Bone marrow (tissue), 2 donors: ENCODE measurements at regions not wholly inside any gene's neighbourhood (a gene's known extent, or its start where the extent isn't known, plus 50 kb on each side); places are given as distances from the start of the nearest gene placed in this dataset.

Experiments
- DNase-seq, 2 donors: peaks; one replicate each; lab custom pipeline; 2025; lab: John Stamatoyannopoulos, UW

DNA sequence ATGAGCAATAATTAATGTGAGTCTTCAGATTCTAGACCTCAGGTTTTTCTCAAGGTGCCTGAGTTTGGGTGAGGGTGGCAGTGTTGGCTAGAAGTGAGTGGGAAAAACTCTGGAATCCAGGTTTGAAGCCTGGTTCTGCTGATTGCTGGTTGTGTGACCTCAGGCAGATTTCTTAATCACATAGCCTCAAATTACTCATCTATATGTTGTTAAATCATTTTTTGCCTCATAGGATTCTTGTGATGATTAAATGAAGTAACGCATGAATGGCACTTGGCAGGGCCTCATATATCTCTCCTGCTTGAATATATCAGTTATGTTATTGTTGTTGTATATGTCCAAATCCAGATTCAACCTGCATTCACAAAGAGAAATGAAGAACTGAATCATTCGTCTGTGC lies 60.5 kb downstream of the NR2F2 start:
- no peak for DNase-seq

DNA sequence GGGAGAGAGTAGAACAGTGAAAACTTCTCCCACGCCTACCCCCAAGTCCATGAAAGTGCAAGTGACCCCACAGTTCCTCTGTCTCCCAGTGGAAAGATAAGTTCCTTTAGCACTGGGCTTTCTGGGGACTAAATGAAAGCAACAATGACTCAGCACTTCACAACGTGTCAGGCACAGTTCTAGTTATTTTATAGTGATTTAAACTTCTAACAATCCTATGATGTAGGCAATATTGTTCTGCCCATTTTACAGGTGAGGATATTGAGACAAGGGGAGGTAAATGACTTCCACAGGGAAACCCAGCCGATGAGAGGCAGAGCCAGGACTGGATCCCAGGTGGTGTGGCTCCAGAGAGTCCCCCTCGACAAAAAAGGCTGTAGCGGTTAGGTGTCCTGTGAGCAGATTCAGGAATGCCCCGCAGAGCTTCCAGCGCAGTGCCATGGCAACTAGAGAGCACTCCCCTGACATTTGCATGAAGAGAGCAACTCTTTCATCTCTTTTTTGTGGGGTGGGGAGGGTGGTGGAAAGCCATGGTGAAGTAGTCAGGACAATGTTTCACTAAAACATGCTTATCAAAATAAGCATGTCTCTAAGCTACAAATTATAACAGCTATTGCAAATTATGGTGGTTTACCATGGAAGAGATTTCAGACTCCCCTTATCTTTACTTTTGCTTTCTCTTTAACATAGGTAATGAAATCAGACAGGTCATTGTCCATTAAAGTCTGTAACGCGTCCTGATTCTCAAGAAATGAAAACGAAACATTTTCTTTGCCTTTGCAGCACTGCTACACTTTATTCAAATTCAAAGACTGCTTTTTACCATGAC lies 62.1 kb downstream of the NR2F2 start:
- DNase-seq = no peak

DNA sequence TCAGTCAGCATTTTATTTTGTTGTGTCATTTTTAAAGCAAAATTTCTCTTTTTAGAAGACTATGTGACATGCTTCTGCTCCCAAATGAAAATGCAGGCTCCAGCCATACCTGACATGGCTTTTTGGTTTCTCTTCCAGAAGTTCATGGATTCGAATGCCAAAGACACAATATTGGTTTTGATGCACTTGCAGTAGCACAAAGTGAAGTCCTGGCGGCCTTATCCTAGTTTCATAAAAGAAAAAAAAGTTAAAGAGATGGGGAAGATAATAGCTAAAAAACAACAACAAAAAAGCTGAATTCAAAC lies 62.7 kb downstream of the NR2F2 start:
- DNase-seq = no peak

DNA sequence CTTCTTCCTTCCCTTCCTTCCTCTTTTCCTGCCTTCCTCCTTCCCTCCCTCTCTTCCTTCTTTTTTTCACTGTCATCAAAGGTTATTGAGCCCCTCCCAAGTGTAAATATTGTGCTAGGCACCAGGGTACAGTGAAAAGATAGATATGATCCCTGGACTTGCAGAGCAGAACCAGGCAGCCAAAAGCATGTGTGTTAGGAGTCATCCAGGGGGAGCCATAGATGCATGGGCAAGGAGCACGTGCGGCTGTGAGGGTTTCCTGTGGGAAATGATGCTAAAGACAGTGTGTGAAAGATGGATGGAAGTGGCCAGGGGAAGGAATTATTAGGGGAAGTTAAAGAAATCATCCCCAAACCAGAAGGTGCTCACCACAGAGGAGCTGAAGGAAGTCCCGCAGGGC lies 65.2 kb downstream of the NR2F2 start:
- DNase-seq = no peak

DNA sequence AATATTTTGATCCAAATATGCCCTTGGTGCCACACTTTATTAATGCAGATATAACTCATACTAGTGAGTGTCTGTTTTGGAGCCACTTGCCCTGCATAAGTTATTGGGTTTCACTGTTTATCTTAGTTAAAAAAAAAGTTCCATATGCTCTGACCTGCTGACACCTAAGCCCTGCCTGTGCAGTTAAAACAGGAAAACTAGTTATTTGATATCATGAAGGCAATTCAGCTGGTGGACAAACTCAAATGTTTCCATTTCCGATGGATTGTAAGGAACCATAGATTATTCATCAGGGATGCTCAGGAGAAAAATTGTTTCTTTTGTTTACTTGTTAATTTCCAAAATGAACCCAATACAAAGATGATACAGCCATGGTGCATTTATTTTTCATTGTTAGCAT lies 68.3 kb downstream of the NR2F2 start:
- no peak for DNase-seq

DNA sequence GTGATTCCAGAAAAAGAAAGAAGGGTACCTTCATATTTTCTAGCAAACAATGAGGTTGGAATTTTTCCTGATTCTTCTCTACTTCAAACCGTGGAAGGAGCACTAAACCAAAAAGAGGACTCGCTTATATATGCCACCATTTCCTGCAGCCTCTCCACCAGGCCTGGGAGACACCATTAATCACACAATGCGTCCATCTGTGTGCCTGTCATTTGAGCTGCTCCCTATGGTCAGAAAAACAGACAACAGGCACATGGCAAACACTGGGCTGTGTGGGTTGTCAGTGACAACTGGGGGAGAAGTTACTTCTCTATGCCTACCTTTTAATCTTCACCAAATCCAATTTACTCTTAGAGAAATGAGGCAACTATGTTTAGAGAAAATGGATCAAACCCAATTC lies 71.9 kb downstream of the NR2F2 start:
- no peak for DNase-seq

DNA sequence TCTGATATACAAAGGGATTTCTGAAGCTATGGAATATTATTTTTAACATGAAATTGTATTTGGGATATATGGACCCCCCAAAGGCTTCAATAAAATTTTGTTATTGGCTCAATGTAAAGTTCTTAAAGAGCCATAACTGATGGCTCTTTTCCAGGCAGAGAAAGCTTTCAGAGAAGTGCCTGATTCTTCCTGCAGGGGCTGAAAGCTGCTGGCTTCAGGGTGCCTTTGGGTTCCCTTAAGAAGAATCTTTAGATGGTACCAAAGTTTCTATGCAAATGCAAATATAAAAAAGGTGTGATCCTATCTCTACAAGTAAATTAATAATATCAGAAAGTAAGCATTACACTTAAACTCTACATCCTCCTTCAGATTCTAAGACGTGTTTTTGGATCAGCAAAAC lies 72.6 kb downstream of the NR2F2 start:
- DNase-seq = no peak

DNA sequence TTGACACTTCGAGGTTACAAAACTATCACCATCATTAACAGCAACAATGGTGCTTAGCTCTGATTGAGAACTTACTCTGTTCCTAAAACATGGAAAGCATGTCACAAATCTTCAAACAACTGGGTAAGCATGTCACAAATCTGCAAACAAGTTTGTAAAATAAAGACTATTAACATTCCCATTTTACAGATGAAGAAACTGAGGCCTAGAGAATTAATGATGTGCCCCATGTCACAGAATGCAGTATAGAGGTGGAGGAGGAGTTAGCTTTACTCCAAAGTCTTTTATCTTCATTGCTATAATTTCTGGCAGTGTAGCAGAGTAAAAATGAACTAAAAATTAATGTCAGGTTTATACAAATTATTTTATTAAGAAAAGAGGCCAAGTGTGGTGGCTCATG lies 73.4 kb downstream of the NR2F2 start:
- no peak for DNase-seq

DNA sequence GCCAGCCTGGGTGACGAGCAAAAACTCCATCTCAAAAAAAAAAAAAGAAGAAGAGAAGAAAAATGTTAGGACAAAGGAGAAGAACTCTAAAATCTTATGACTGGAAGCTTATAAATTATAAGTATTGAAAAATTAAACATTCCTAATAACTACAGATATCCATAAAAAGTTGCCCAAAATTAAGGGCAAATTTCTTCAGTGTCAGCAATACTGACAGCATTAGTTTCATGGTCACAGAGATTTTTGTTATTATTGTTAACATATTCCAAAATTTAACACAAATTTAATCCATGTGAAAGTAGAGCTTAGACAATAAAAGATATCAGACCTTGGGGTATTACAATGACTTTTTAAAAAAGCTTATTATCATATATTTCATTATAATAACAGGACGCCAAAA lies 74.1 kb downstream of the NR2F2 start:
- DNase-seq = no peak

DNA sequence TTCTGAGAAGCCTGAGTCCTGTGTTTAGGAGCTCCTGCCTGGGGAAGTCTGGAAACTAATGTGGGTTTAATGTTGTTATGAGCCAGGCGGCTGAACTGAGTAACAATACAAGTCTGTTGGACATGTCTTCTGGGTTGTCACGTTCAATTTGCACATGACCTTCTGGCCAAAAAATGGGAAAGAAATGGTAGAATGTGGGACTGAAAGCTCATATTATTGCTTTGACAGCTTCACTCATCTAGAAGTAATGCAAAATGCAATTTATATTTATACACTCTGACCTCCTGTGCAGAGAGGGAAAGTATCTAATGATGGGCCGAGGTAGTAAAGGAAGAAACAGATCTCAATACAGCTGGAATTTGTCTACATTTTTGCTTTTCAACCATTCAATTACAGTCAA lies 75.8 kb downstream of the NR2F2 start:
- no peak for DNase-seq

DNA sequence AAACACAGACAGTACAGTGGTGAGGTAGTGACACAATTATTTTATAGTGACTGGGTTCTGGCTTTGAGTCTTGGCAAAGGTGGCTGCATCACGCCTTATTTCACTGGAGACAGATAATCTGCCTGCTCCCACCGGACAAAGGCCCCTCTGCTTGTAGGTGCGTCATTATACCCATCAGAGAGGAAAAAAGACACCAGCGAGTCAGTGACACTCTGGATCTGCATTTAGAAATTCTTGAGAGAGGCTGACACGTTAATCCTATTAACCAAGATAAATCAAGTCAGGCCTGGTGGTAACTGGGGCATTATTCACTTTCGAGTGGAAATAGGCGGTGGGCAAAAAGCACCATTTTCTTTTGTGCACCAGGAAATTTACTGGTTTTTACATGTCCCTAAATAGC lies 76.2 kb downstream of the NR2F2 start:
- no peak for DNase-seq

DNA sequence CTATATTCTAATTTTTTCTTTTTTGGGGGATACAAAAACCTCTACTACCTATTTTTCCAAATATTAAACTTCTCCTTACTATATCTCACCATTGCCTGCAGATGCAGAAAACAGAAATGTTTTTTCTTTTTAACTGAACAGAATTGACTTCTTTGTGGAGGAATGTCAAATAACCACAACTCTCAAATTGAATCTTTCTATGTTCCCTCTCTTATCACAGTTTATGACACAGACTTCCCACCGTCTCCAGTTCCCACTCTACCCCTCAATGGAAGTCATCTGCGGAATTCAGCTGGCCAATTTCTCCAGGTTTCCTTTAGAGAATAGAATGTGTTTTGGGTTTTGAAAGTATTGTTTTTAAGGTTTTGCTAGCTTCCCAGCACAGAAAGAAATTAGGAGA lies 77.0 kb downstream of the NR2F2 start:
- no peak for DNase-seq

DNA sequence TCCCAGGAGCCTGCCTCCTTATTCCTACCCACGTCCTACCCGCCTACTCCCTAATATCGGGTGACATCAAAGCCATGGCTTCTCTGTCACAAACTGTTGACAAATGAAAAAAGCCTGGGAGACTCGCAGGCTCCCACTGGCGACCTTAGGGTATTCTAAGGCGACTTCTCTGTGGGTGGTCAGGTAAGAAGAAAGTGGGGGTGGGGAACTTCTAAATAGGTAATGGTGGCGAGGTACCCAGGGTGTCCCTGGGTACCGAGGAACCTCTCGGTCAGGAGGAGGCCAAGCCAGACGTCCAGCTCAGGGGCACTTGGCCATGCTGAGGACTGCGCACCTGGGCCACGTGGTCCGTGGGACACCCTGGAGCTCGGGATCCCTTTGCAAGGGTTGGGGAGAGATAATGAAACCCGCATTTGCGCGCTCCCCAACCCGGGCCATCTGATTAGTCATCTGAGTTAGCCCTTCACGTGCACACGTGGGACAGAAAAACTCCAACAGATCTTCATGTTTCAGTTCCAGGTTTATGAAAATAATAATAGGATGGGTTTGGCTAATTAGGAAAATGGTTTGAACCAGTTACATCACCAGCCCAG lies 78.2 kb downstream of the NR2F2 start:
- no peak for DNase-seq

DNA sequence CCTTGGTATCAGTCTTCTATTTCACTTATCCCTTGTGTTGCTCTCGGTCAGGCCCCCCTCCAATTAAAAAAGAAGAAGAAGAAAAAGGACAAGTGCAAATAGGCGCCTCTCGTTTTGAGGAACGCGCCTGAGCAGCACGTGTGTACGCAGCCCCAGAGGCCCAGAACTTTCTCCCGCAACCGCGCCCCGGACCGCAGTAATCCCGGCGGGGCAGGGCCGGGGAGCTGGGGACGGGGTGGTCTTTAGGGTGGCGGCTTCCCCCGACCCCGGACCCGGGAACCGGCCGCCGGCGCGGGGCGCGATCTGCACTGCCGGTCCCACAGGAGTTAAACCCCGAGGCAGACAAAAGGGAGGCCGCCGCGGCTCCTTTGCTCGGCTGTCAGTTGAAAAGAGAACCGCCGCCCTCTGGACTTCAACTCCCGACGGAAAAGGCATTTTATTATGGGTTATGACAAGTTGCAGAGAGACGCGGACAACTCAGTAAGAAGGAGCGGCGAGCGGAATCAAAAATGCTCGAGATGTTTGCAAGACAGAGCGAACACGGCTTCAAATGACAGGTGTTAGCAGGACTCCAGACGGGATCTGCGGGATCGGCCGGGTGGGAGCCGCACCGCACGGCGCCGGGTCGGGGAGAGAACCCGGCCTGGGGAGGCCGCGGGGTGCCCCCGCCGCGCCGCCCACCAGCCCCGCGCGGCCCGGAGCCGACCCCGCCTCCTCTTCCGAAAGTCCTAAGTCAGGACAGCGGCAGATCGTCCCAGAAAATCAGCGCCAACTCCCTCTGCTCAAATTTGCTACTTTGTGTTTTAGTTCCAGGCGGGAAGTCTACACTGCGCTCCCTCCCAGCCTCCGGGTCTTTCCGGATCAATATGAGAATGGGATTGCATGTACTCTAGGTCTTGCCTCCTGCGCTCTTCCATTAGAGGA lies 79.0 kb downstream of the NR2F2 start:
- no peak for DNase-seq

DNA sequence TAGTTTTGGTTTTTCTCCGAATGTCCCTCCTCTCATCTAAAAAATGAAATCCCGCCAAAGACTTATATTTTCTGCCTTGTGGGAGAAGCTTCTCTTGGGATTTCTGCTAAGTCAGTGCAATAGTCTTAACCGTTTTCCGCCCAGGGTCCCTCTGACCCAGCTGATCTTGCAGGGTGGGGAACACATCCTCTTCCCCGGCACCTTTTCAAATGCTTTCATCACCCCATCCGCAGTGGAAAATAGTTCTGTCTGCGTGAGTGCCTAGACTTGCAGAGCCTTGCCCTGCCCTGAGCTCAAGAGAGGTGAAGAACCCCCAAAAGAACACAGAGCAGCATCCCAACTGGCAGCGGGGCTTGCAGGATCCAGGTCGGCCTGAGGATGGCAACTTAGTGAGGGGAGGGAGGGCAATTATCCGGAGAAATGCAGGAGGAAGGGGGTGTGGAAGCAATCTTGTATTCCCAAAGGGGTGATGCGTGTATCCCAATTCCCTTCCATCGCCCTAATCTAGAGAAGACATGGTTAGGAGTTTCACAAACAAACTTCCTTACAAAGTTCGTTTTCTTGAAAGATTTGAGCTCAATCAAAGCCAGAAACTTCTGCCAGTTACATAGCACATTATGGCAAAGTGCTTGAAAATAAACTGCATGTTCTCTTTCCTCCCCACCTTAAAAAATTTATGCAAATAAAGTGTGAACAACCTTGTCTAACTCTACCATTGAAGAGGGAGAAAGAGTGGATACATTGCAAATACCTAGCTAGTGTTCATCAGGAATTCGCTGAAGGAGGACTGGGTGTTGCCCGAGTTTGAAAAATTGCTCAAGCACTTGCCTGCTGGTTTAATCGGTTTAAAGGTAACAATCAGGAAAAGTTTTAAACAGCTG lies 79.9 kb downstream of the NR2F2 start:
- DNase-seq = no peak

DNA sequence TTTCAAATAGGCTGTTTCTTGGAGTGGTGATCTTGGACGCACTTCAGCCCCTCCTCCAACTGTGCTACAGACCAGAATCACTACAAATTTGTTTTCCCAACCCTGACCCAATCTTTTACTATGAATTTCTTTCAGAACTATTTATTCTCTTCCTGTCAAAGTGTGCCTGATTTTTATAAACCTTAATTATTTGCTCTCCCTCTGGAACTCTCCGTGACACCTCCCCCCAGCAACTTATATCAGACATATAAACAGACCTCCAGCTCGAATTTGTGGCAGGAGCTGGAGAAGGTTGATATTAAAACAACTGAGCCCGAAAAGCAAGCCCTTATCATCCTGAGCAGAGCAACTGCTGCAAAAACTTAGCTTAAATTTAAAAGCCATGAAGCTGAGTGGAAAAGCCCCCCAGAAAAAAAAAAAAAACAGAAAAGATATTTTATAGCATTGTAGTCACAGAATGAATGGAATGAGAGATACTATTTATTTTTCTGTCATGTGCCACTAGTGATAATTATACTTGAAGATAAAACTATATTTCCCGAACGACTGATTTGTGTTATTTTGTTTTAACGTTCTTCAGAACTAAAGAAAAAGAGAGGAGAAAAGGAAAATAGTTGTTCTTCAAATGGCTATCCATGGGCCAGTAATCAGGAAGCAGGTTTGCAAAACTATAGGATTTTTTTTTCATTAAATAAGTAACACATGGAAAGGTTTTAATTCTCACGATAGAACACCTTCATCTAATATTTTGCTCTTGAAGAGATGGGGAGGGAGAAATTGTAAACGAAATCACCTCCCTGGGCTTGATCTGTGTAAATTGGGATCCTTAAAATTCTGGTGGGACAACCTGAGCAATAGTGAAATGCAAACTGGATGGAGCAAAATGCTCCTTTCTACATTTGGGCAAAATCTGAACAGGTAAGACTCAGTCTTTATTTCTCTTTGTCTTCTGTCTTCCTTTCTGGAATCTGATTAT lies 80.8 kb downstream of the NR2F2 start:
- no peak for DNase-seq

DNA sequence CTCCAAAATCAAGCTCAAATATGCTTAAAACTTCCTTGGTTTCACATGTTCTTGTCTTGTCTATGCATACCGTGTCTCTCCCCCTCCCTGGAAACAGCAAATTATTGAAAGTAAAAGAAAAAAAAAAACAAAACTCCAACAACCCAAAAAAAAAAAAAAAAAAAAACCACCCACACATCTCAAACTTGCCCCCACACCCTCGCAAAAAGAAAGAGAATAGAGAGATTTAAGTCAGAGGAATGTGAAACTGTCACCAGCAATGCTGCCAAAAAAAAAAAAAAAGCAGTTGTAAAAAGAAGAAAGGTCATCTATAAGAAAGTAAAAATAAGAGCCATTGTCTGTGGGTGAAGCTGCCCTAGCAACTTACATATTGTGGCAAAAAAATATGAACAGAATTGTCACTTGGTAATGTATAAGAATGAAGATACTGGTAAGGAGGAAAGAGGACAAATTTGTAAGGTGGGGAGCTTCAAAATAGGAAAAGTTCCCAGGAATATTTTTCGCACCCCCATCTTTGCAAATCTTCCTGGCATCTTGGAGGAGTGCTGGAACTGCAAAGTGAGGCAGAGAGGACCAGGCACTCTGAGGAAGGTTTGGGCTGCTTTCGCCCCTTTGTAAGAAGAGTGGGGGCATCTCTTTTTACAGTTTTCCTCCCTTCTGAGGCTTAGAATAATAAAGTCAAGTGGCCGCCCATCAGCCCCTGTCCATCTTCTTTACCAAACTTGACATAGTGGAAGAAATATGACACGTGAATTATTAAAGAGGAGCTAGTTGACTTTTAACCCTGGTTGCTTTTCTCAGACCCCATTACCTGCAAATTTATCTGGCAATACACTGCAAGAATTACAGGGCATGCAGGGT lies 81.8 kb downstream of the NR2F2 start:
- DNase-seq = no peak

DNA sequence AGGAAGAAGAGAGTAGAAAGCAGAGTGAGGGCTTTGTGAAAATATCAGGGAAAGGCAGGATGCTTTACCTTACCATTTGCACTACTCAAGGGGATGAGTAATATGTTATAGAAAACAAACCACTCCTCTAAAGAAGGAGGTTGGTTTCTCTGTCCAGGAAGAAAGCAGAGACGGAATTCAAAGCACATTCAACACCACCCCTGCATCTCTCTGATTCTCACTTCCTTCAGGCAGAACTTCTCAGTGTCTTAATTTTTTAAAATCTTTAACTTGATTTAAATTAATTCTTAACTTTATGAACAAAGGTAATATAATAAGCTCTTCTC lies 82.4 kb downstream of the NR2F2 start:
- DNase-seq = no peak

DNA sequence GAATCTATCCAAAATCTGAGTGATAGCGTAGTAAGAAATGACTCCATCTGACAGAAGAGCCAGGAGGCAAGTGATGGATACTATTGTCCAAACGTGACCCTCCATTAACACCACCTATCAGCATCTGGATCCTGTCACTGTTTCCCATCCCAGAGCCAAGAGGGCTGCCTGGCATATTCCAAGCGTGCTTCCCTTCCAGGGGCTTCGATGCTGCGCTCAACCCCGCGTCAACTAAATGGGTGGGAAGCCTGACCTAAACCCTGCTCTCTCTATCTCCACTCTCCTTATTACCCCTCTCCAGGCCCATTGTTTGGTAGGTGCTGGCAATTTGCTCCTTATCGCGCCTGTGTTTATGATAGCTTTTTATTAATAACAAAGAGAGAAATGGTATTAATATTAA lies 83.2 kb downstream of the NR2F2 start:
- no peak for DNase-seq

DNA sequence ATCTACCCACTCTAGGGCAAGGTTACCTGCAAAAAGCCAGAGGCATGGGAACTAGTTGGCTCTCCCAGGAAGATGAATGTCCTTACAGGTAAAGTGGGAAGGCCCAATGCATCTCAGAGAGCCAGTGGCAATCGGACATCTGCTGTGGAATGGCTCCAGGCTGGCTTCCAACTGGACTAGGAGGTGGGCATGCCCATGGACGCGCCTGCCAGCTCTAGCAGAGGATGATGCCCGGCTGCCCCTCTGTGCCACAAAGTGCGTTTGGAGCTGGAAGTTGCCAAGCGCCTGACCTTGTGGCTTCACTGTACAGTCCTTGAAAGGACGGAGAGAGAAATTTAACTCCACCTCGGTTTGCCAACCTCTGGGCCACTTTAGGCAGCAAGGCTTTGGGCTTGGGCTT lies 84.4 kb downstream of the NR2F2 start:
- no peak for DNase-seq
